ENCODE measurements at regions not wholly inside any gene's neighbourhood (a gene's known extent, or its start where the extent isn't known, plus 50 kb on each side); places are given as distances from the start of the nearest gene placed in this dataset.
"Not testable (repeated sequence)": the region's sequence is repeated elsewhere in the genome, so short reads cannot be mapped to it uniquely, and the experiment has no call there.

- no peak for DNase-seq
Measured at GRCh38 chr5:62896121-62896893, 317.7 kb downstream of the LRRC70 start.

GRCh38 chr5:62886603-62887315 is 308.1 kb downstream of the LRRC70 start:
- no peak for DNase-seq

GRCh38 chr5:62837330-62837729 is 258.7 kb downstream of the LRRC70 start:
- not testable (repeated sequence) for DNase-seq

- no peak for DNase-seq
Measured at GRCh38 chr5:62829604-62829986, 251.0 kb downstream of the LRRC70 start.

GRCh38 chr5:62828742-62829603 is 250.4 kb downstream of the LRRC70 start:
- no peak for DNase-seq

- no peak for DNase-seq
Measured at GRCh38 chr5:62825623-62826220, 247.1 kb downstream of the LRRC70 start.

- no peak for DNase-seq
Measured at GRCh38 chr5:62824936-62825335, 246.3 kb downstream of the LRRC70 start.

- not testable (repeated sequence) for DNase-seq
Measured at GRCh38 chr5:62817043-62817442, 238.4 kb downstream of the LRRC70 start.

- DNase-seq = no peak
Measured at GRCh38 chr5:62814991-62815390, 236.4 kb downstream of the LRRC70 start.

- no peak for DNase-seq
Measured at GRCh38 chr5:62812621-62813255, 234.1 kb downstream of the LRRC70 start.

- DNase-seq = not testable (repeated sequence)
Measured at GRCh38 chr5:62804819-62805218, 226.2 kb downstream of the LRRC70 start.

GRCh38 chr5:62795926-62796325 is 217.3 kb downstream of the LRRC70 start:
- peak in 1 of 2 donors; percentile 41 for DNase-seq

GRCh38 chr5:62794456-62794855 is 215.8 kb downstream of the LRRC70 start:
- no peak for DNase-seq

- DNase-seq = no peak
Measured at GRCh38 chr5:62791059-62791458, 212.4 kb downstream of the LRRC70 start.

GRCh38 chr5:62790348-62790747 is 211.7 kb downstream of the LRRC70 start:
- peak; percentile 43 to 48 for DNase-seq

- DNase-seq = no peak
Measured at GRCh38 chr5:62786099-62786498, 207.5 kb downstream of the LRRC70 start.

GRCh38 chr5:62785588-62785987 is 207.0 kb downstream of the LRRC70 start:
- no peak for DNase-seq

GRCh38 chr5:62783374-62784057 is 204.9 kb downstream of the LRRC70 start:
- DNase-seq = no peak

GRCh38 chr5:62780888-62781287 is 202.3 kb downstream of the LRRC70 start:
- DNase-seq = no peak

- DNase-seq = no peak
Measured at GRCh38 chr5:62780230-62780629, 201.6 kb downstream of the LRRC70 start.

- DNase-seq = peak in 1 of 2 donors; percentile 23
Measured at GRCh38 chr5:62779010-62779422, 200.4 kb downstream of the LRRC70 start.

Measured in right lung (tissue), 2 donors.